HepG2 (cell line): ENCODE measurements at regions not wholly inside any gene's neighbourhood (a gene's known extent, or its start where the extent isn't known, plus 50 kb on each side); places are given as distances from the start of the nearest gene placed in this dataset.

Experiments used
- ARHGAP35 ChIP-seq: sonication (generic); formaldehyde crosslinking; IDR thresholded peaks from 2 replicates; pipeline ENCODE4 v1.9.0; 2022; ENCODE audit warnings: mild to moderate bottlenecking, inconsistent platforms, moderate library complexity, missing genetic modification reagents, borderline replicate concordance
- ATAD3A ChIP-seq: sonication (generic); formaldehyde crosslinking; IDR thresholded peaks from 2 replicates; pipeline ENCODE4 v1.4.0; 2020; ENCODE audit warnings: missing genetic modification reagents
- CSRNP1 ChIP-seq: sonication (generic); formaldehyde crosslinking; IDR thresholded peaks from 2 replicates; pipeline ENCODE4 v1.8.1; 2023; ENCODE audit warnings: mild to moderate bottlenecking, missing genetic modification reagents
- HNRNPL ChIP-seq: fragments of 200-400 bp; formaldehyde crosslinking; IDR thresholded peaks from 2 replicates; pipeline ENCODE4 v1.6.1; 2017; ENCODE audit warnings: mild to moderate bottlenecking, low read depth, low read length
- MYPOP ChIP-seq: sonication (generic); formaldehyde crosslinking; IDR thresholded peaks from 2 replicates; pipeline ENCODE4 v1.8.1; 2023; ENCODE audit warnings: mild to moderate bottlenecking, moderate library complexity, missing genetic modification reagents
- NAIF1 ChIP-seq: sonication (generic); formaldehyde crosslinking; IDR thresholded peaks from 2 replicates; pipeline ENCODE4 v1.5.0; 2020; ENCODE audit warnings: mild to moderate bottlenecking, missing genetic modification reagents, borderline replicate concordance
- NFKB2 ChIP-seq: sonication (generic); formaldehyde crosslinking; IDR thresholded peaks from 2 replicates; pipeline ENCODE4 v1.4.0; 2020; ENCODE audit warnings: missing genetic modification reagents, borderline replicate concordance
- POLR2AphosphoS5 ChIP-seq: IDR thresholded peaks from 2 replicates; pipeline ENCODE4 v1.6.1; 2012; ENCODE audit warnings: low read depth, low read length
- REST ChIP-seq, 2 experiments: IDR thresholded peaks; 2 replicates each; pipeline ENCODE4 v1.6.1; 2011 to 2012; ENCODE audit warnings: low read length in 2 of 2, borderline replicate concordance in 1 of 2, low read depth in 1 of 2, mild to moderate bottlenecking in 1 of 2, moderate library complexity in 1 of 2
- ZNF331 ChIP-seq: sonication (generic); formaldehyde crosslinking; IDR thresholded peaks from 2 replicates; pipeline ENCODE4 v1.4.0; 2020; ENCODE audit warnings: missing genetic modification reagents
- ZNF350 ChIP-seq: sonication (generic); formaldehyde crosslinking; IDR thresholded peaks from 2 replicates; pipeline ENCODE4 v1.4.0; 2020; ENCODE audit warnings: mild to moderate bottlenecking, low read depth, missing genetic modification reagents, borderline replicate concordance
- ZNF557 ChIP-seq: sonication (generic); formaldehyde crosslinking; IDR thresholded peaks from 2 replicates; pipeline ENCODE4 v1.4.0; 2020; ENCODE audit warnings: missing genetic modification reagents
- ZNF878 ChIP-seq: sonication (generic); formaldehyde crosslinking; IDR thresholded peaks from 2 replicates; pipeline ENCODE4 v1.8.1; 2023; ENCODE audit warnings: mild to moderate bottlenecking, missing genetic modification reagents, moderate library complexity
- ZSCAN29 ChIP-seq: sonication (generic); formaldehyde crosslinking; conservative IDR thresholded peaks from 2 replicates; pipeline ENCODE4 v1.4.0; 2020; ENCODE audit warnings: mild to moderate bottlenecking, missing genetic modification reagents
- TF ChIP-seq, protein P1 (sequence below): sonication (generic); formaldehyde crosslinking; IDR thresholded peaks from 2 replicates; pipeline ENCODE4 v1.5.1; 2020; ENCODE audit warnings: mild to moderate bottlenecking, missing genetic modification reagents
- TF ChIP-seq, protein P2 (sequence below): sonication (generic); formaldehyde crosslinking; IDR thresholded peaks from 2 replicates; pipeline ENCODE4 v1.4.0; 2020; ENCODE audit warnings: missing genetic modification reagents, borderline replicate concordance

GRCh38 chr14:54133896-54134295, 177.3 kb upstream of the BMP4 start (continued):
- peak in 1 of 2 experiments; percentile 31; a peak in 1 of 4 replicates for TF ChIP-seq REST (IDR thresholded peaks at IDR 0.05; ENCODE audit: borderline replicate concordance in 1 of 2, low read depth in 1 of 2, low read length in 2 of 2)
- TF ChIP-seq ZNF878 (CRISPR knock-in tag) = peak; percentile 70
- TF ChIP-seq ZNF350 (CRISPR knock-in tag) = no peak
- no peak for TF ChIP-seq ARHGAP35 (CRISPR knock-in tag)
- TF ChIP-seq CSRNP1 (CRISPR knock-in tag) = peak; percentile 65; the same call in 1 of the 2 replicates
- no peak for TF ChIP-seq HNRNPL
- peak; percentile 72; the same call in 1 of the 2 replicates for TF ChIP-seq ZSCAN29
- TF ChIP-seq MYPOP (CRISPR knock-in tag) = no peak; the same call in 1 of the 2 replicates
- TF ChIP-seq NAIF1 (CRISPR knock-in tag) = no peak
- TF ChIP-seq NFKB2 (CRISPR knock-in tag) = no peak
- TF ChIP-seq POLR2AphosphoS5 = no peak; the same call in 1 of the 2 replicates
- peak; percentile 80; the same call in 1 of the 2 replicates for TF ChIP-seq ZNF557
- no peak for TF ChIP-seq ATAD3A (CRISPR knock-in tag)
- TF ChIP-seq, protein P1, sequence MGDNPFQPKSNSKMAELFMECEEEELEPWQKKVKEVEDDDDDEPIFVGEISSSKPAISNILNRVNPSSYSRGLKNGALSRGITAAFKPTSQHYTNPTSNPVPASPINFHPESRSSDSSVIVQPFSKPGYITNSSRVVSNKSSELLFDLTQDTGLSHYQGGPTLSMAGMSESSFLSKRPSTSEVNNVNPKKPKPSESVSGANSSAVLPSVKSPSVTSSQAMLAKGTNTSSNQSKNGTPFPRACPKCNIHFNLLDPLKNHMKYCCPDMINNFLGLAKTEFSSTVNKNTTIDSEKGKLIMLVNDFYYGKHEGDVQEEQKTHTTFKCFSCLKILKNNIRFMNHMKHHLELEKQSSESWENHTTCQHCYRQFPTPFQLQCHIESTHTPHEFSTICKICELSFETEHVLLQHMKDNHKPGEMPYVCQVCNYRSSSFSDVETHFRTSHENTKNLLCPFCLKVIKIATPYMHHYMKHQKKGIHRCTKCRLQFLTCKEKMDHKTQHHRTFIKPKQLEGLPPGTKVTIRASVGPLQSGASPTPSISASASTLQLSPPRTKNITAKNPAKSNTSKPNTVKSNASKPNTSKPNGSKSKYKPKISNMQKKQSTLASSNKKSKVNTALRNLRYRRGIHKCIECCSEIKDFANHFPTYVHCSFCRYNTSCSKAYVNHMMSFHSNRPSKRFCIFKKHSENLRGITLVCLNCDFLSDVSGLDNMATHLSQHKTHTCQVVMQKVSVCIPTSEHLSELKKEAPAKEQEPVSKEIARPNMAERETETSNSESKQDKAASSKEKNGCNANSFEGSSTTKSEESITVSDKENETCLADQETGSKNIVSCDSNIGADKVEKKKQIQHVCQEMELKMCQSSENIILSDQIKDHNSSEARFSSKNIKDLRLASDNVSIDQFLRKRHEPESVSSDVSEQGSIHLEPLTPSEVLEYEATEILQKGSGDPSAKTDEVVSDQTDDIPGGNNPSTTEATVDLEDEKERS (CRISPR knock-in tag) = no peak
- TF ChIP-seq, protein P2, sequence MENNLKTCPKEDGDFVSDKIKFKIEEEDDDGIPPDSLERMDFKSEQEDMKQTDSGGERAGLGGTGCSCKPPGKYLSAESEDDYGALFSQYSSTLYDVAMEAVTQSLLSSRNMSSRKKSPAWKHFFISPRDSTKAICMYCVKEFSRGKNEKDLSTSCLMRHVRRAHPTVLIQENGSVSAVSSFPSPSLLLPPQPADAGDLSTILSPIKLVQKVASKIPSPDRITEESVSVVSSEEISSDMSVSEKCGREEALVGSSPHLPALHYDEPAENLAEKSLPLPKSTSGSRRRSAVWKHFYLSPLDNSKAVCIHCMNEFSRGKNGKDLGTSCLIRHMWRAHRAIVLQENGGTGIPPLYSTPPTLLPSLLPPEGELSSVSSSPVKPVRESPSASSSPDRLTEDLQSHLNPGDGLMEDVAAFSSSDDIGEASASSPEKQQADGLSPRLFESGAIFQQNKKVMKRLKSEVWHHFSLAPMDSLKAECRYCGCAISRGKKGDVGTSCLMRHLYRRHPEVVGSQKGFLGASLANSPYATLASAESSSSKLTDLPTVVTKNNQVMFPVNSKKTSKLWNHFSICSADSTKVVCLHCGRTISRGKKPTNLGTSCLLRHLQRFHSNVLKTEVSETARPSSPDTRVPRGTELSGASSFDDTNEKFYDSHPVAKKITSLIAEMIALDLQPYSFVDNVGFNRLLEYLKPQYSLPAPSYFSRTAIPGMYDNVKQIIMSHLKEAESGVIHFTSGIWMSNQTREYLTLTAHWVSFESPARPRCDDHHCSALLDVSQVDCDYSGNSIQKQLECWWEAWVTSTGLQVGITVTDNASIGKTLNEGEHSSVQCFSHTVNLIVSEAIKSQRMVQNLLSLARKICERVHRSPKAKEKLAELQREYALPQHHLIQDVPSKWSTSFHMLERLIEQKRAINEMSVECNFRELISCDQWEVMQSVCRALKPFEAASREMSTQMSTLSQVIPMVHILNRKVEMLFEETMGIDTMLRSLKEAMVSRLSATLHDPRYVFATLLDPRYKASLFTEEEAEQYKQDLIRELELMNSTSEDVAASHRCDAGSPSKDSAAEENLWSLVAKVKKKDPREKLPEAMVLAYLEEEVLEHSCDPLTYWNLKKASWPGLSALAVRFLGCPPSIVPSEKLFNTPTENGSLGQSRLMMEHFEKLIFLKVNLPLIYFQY (CRISPR knock-in tag) = peak; percentile 60; the same call in 1 of the 2 replicates
- peak; percentile 96 for TF ChIP-seq ZNF331 (CRISPR knock-in tag)
